Right lobe of liver (tissue), 4 donors: ENCODE measurements at regions not wholly inside any gene's neighbourhood (a gene's known extent, or its start where the extent isn't known, plus 50 kb on each side); places are given as distances from the start of the nearest gene placed in this dataset.

ENCODE experiments used
- POLR2A ChIP-seq: fragments of 450-650 bp; IDR thresholded peaks from one replicate; pipeline ENCODE4 v1.6.1; 2017; ENCODE audit warnings: antibody characterized with exemption, mild to moderate bottlenecking
- TF ChIP-seq, protein P1 (sequence below), 4 donors: fragments of 200-600 bp in 3 of 4; fragments of 450-650 bp in 1 of 4; IDR thresholded peaks; one replicate each; pipeline versions ENCODE4 v1.5.1 to v1.8.0; 2016 to 2022; ENCODE audit warnings: antibody characterized with exemption in 4 of 4, mild to moderate bottlenecking in 2 of 4
- donor health status: DM: no; HTN: no; CAD: no.
- donor health status: DM: no; HTN: no; CAD: no.
- donor health status: DM: no; HTN: yes; CAD: no.

DNA sequence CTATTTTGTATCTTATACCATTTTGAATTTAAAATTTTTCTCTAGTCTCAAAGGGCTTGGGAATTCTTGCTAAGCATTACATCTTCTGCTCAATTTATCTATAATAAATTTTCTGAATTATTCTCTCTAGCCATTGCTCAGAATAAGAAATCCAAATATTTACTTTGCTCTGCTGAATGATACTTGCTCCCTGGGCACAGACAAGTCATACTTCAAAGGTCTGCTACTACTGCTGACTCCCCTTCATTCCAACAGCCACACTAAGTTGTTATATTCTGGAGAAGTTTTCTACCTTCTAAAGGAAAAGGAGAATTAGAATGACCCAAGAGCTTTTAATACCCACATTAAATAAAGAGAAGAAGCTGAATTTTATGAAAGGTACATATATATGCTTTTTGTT lies 460.3 kb upstream of the ZNF717 start:
- TF ChIP-seq, protein P1, sequence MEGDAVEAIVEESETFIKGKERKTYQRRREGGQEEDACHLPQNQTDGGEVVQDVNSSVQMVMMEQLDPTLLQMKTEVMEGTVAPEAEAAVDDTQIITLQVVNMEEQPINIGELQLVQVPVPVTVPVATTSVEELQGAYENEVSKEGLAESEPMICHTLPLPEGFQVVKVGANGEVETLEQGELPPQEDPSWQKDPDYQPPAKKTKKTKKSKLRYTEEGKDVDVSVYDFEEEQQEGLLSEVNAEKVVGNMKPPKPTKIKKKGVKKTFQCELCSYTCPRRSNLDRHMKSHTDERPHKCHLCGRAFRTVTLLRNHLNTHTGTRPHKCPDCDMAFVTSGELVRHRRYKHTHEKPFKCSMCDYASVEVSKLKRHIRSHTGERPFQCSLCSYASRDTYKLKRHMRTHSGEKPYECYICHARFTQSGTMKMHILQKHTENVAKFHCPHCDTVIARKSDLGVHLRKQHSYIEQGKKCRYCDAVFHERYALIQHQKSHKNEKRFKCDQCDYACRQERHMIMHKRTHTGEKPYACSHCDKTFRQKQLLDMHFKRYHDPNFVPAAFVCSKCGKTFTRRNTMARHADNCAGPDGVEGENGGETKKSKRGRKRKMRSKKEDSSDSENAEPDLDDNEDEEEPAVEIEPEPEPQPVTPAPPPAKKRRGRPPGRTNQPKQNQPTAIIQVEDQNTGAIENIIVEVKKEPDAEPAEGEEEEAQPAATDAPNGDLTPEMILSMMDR (IDR thresholded peaks at IDR 0.05) = no peak
- no peak for TF ChIP-seq POLR2A
